Sigmoid colon (tissue), 4 donors: ENCODE measurements at regions not wholly inside any gene's neighbourhood (a gene's known extent, or its start where the extent isn't known, plus 50 kb on each side); places are given as distances from the start of the nearest gene placed in this dataset.

Experiments
- EP300 ChIP-seq, 4 donors: sonication (generic); formaldehyde crosslinking; IDR thresholded peaks; one replicate each; pipeline ENCODE4 v1.6.1; 2017; ENCODE audit warnings: antibody characterized with exemption in 4 of 4
- POLR2A ChIP-seq, 2 donors: fragments of 450-650 bp; IDR thresholded peaks; one replicate each; pipeline ENCODE4 v1.6.1; 2016; ENCODE audit warnings: antibody characterized with exemption in 2 of 2, mild to moderate bottlenecking in 2 of 2, moderate library complexity in 2 of 2
- TF ChIP-seq, protein P1 (sequence below), 4 experiments: fragments of 450-650 bp in 3 of 4; fragments of 200-600 bp in 1 of 4; IDR thresholded peaks; one replicate each; pipeline ENCODE4 v1.5.1; 2016 to 2019; ENCODE audit warnings: antibody characterized with exemption in 4 of 4, mild to moderate bottlenecking in 3 of 4, moderate library complexity in 2 of 4

DNA sequence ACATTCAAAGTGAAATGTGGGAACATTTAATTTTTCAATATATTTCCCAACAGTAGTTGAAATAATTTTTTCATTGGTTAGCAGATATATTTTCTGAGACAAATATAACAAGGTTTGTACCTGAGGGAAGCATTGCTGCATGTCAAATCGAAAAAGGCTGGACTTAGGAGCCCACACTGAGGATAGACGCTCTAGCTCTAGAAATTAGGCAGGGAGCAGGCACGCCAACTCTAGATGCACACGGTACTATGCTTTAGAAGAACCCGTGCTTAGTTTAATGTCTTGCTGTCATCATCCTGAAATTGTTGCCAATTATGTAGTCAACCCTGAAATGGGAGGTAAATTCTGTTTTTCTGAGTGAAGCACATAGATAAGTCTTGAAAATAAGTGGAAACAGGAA, 731.1 kb upstream of the ZNF804A start:
- TF ChIP-seq POLR2A (IDR thresholded peaks at IDR 0.05) (no peak), EP300 (IDR thresholded peaks at IDR 0.05) (no peak)
- TF ChIP-seq, protein P1, sequence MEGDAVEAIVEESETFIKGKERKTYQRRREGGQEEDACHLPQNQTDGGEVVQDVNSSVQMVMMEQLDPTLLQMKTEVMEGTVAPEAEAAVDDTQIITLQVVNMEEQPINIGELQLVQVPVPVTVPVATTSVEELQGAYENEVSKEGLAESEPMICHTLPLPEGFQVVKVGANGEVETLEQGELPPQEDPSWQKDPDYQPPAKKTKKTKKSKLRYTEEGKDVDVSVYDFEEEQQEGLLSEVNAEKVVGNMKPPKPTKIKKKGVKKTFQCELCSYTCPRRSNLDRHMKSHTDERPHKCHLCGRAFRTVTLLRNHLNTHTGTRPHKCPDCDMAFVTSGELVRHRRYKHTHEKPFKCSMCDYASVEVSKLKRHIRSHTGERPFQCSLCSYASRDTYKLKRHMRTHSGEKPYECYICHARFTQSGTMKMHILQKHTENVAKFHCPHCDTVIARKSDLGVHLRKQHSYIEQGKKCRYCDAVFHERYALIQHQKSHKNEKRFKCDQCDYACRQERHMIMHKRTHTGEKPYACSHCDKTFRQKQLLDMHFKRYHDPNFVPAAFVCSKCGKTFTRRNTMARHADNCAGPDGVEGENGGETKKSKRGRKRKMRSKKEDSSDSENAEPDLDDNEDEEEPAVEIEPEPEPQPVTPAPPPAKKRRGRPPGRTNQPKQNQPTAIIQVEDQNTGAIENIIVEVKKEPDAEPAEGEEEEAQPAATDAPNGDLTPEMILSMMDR (IDR thresholded peaks at IDR 0.05) = no peak
